GM06990 (cell line): ENCODE measurements at regions not wholly inside any gene's neighbourhood (a gene's known extent, or its start where the extent isn't known, plus 50 kb on each side); places are given as distances from the start of the nearest gene placed in this dataset.

Source experiments
- DNase-seq: peaks from one replicate; pipeline ENCODE4 v3.0.0-alpha.2; 2011; ENCODE audit not compliant: insufficient read length; ENCODE audit errors: extremely low read depth
- H3K27me3 ChIP-seq: replicated peaks from 2 replicates; pipeline ENCODE4 v1.6.0; 2011; ENCODE audit warnings: low read length; ENCODE audit not compliant: control insufficient read depth, insufficient read depth
- H3K36me3 ChIP-seq: 2 replicates; pipeline ENCODE4 v1.5.1; 2011; ENCODE audit warnings: low read length; ENCODE audit not compliant: control insufficient read depth, insufficient read depth
- H3K4me3 ChIP-seq: replicated peaks from 2 replicates; pipeline ENCODE4 v1.5.1; 2011; ENCODE audit warnings: low read depth, mild to moderate bottlenecking, control low read depth, low read length
- TF ChIP-seq, protein P1 (sequence below): IDR thresholded peaks from 2 replicates; pipeline ENCODE4 v1.5.1; 2011; ENCODE audit warnings: low read length, control low read depth, mild to moderate bottlenecking, inconsistent platforms; ENCODE audit not compliant: insufficient read depth, poor library complexity, severe bottlenecking

DNA sequence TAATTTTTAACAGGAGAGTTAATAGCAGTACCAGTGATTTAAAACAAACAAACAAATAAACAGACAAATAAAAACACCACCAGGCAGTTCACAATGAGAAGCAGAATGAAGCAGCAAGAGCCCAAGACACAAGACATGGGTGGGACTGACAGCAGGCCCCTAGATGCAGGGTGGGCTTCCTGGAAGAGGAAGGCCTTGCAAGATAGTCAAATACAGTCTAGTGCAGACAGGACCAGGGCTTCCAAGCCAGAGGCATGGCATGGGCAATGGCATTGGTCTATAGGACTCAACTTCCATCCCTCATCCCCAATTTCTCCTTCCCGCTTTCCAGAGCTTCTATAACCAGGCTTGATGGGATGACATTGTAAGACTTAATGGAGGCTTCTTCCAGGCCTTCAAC, 645.1 kb downstream of the UQCRFS1 start:
- DNase-seq, result no peak
- TF ChIP-seq, protein P1, sequence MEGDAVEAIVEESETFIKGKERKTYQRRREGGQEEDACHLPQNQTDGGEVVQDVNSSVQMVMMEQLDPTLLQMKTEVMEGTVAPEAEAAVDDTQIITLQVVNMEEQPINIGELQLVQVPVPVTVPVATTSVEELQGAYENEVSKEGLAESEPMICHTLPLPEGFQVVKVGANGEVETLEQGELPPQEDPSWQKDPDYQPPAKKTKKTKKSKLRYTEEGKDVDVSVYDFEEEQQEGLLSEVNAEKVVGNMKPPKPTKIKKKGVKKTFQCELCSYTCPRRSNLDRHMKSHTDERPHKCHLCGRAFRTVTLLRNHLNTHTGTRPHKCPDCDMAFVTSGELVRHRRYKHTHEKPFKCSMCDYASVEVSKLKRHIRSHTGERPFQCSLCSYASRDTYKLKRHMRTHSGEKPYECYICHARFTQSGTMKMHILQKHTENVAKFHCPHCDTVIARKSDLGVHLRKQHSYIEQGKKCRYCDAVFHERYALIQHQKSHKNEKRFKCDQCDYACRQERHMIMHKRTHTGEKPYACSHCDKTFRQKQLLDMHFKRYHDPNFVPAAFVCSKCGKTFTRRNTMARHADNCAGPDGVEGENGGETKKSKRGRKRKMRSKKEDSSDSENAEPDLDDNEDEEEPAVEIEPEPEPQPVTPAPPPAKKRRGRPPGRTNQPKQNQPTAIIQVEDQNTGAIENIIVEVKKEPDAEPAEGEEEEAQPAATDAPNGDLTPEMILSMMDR, result no peak
- Histone ChIP-seq H3K36me3 (no peaks in the 10 kb centered on the region), H3K4me3 (no peak overlapping the region), H3K27me3 (no peaks in the 10 kb centered on the region)

DNA sequence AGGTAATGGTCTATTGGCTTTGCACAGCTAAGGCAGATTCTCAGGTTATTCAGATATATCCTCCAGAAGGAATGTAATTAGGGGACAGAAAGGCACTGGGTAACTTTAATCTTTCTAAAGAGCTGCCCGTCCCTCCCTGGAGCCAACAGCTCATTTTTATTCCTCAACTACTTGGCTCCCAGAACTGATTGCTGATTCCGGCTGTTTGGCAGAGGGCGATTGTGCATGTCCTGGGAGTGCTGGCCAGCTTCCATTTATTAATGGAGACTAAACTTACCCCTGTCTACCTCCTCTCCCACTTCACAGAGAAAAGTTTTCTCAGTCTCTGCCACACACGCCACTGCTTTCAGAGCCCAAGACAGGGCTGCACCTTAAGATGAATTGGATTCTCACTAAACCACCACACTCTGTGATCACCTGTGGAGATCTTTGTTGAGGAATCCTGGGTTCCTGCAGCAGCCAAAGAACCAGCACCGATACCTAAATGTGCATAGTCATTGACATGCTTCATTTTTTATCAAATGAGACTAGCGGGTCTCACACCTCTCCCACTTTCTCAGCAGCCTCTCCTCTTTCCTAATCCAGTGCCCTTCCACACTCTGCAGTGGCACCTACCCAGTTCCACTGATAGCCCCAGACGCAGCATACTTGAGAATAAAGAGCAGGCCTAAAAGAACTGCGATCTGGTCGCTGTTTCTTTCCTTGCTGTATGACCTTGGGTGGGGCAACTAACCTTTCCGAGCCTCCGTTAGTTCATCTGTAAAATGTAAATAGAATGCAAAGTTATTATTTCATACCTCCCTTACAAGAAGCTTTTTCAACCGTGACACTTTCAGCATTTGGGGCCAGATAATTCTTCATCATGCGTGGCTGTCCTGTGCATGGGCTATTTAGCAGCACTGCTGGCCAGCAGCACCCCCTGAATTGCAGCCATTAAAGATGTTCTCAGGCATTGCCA, 648.7 kb downstream of the UQCRFS1 start:
- H3K36me3 ChIP-seq, result no peaks in the 10 kb centered on the region
- TF ChIP-seq, protein P1, result no peak
- no peak overlapping the region for H3K4me3 ChIP-seq
- H3K27me3 ChIP-seq, result no peaks in the 10 kb centered on the region
- DNase-seq, result no peak

DNA sequence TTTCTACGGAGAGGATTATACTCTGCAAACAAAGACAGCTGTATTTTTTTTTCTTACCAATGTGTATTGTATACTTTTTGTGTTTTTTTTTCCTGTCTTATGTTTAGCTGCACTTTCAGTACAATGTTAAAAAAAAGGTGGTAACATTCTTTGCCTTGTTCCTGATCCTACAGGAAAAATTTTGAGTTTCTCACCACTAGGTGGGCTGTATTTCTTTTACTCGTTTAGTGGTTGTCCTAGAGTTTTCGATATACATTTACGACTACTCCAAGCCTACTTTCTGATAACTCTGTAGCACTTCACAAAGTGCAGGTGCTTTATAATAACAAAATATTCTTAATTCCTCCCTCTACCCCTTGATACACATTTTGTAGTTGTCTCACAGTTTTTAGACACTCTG, 652.2 kb downstream of the UQCRFS1 start:
- no peak for DNase-seq
- TF ChIP-seq, protein P1, result no peak
- no peaks in the 10 kb centered on the region for H3K27me3 ChIP-seq
- no peak overlapping the region for H3K4me3 ChIP-seq
- no peaks in the 10 kb centered on the region for H3K36me3 ChIP-seq

DNA sequence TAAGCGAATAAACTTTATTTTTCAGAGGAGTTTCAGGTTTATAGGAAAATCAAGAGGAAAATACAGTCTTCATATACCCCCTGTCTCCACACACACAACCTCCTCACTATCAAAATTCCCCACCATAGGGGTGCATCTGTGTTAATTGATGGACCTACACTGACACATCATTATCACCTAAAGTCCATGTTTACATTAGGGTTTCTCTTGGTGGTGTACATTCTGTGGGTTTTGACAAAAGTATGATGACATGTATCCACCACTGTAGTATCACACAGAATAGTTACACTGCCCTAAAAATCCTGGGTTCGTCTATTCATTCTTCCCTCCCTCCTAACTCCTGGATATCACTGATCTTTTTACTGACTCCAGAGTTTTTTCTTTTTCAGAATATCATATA, 654.2 kb downstream of the UQCRFS1 start:
- Histone ChIP-seq H3K36me3 (no peaks in the 10 kb centered on the region), H3K27me3 (no peaks in the 10 kb centered on the region), H3K4me3 (no peak overlapping the region)
- TF ChIP-seq, protein P1, result no peak
- no peak for DNase-seq

DNA sequence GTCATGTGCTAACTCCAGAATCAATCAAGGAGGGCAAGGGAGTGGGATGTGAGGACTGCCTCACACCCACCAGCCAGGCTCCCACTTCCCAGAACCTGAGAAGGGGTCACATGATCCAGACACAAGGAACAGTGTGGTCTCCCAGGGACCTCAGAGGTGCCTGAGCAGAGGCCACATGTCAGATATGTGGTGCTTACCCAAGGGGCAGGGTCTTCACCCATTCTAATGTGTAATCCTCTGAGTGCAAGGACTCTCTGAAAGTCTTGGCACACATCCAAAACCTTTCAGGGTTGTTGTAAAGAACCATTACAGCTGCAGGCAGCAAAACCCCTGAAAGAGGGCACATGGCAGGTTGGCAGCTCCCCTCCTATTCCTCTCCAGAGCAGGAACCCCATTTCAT, 656.6 kb downstream of the UQCRFS1 start:
- Histone ChIP-seq H3K27me3 (no peaks in the 10 kb centered on the region), H3K36me3 (no peaks in the 10 kb centered on the region), H3K4me3 (no peak overlapping the region)
- TF ChIP-seq, protein P1, result no peak
- DNase-seq, result no peak
